Retinal pigment epithelial cell (primary cell): ENCODE measurements at regions not wholly inside any gene's neighbourhood (a gene's known extent, or its start where the extent isn't known, plus 50 kb on each side); places are given as distances from the start of the nearest gene placed in this dataset.

Source experiments
- DNase-seq: peaks from one replicate; pipeline ENCODE4 v3.0.0-alpha.2; 2010; ENCODE audit warnings: low read depth
- H3K4me3 ChIP-seq: 2 replicates; pipeline ENCODE4 v1.5.1; 2011; ENCODE audit warnings: mild to moderate bottlenecking, low read length, control low read depth, moderate library complexity
- TF ChIP-seq, protein P1 (sequence below): conservative IDR thresholded peaks from 2 replicates; pipeline ENCODE4 v1.5.1; 2011; ENCODE audit warnings: low read depth, low read length, control low read depth, inconsistent platforms

DNA sequence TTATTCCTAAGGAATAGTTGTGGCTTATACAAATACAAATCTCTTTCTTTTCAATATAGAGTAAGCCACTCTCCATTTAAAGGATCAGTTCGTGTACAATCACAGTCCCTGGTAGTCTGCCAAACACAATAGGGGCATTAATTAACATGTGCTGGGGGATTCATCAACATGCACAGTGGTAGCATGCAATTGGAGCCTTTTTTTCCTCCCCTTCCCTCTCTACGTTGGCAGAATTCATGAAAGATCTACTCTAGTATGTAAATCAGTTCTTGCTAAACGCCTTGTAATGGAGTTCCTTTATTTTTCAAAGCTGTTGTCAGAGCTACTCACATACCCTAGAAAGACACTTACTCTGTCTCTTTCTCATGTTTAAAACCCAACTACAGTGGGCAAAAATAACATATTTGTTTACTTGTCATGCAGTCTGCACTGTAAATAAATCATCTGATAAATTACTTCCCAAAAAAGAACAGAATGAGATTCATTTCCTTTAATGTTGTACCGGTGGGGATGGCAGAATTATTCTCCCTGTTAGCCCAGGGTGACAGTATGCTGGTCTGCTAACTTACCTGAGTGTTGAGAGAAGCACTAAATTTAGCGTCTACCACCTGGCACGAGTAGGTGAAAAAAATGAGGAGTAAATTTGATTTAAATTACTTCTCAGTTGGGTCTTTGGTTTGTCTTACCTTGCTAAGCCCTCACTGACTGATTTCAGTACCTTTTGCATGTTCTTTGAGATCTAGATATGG, 341.5 kb upstream of the CCNH start:
- TF ChIP-seq, protein P1, sequence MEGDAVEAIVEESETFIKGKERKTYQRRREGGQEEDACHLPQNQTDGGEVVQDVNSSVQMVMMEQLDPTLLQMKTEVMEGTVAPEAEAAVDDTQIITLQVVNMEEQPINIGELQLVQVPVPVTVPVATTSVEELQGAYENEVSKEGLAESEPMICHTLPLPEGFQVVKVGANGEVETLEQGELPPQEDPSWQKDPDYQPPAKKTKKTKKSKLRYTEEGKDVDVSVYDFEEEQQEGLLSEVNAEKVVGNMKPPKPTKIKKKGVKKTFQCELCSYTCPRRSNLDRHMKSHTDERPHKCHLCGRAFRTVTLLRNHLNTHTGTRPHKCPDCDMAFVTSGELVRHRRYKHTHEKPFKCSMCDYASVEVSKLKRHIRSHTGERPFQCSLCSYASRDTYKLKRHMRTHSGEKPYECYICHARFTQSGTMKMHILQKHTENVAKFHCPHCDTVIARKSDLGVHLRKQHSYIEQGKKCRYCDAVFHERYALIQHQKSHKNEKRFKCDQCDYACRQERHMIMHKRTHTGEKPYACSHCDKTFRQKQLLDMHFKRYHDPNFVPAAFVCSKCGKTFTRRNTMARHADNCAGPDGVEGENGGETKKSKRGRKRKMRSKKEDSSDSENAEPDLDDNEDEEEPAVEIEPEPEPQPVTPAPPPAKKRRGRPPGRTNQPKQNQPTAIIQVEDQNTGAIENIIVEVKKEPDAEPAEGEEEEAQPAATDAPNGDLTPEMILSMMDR: no peak
- no peak for DNase-seq
- H3K4me3 ChIP-seq: no peak overlapping the region

DNA sequence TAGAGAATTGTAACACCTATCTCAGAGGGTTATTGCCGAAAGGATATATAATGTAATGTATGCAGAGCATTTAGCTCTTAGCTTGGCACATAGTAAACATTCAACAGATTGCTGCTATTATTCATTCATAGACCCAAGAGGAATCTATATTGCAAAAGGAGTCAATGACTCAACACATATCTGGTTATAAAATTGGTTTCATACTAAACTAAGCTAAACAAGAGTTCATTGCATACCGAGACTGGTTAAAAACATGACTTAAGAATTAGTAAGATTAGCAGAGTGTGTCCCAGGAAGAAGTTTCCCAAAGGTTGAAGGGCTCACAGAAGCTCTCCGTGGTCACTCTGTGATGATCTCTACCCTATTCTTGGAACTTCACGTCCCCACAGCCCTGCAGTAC, 339.6 kb upstream of the CCNH start:
- no peak for DNase-seq
- TF ChIP-seq, protein P1: no peak
- H3K4me3 ChIP-seq: no peak overlapping the region

DNA sequence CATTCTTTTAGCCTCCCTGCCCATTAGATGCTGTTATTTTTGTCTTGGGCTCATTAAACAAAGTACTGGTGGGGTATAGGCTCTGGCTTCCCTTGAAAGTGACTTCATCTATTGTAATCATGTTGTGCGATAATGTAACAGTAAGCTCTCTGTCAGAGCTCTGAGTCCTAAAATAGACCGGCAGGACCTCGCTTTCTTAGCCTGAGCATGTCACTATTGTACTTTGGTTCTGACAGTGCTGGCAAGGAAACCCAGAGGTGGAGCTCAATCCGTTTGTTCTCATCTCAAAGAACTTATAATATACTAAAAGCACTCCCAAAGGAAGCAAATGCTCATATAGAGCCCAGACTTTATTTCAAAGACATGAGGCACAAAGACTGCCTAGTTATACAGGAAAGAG, 339.1 kb upstream of the CCNH start:
- no peak for DNase-seq
- TF ChIP-seq, protein P1: no peak
- no peak overlapping the region for H3K4me3 ChIP-seq

DNA sequence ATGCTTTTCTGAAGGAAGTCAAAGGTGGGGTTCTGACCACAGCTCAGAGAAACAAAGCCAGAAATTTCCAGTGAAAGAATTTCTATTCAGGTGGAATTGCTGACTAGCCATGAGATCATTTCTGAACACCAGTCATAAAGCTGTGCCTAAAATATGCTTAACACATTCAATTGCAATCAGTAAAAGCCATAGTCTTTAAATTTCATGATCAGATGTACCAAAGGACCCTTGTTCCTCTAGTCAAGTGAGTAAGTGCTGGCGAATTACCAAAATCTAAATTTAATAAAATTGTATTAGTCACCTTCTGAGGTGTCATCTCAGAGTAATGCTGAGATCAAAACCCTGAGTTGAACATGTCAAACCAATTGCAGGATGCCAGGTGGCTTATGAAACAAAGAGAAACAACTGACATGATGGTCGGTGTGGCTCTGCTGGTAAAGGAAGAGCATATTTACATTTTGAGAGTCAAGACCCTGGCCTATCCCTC, 334.2 kb upstream of the CCNH start:
- DNase-seq: no peak
- TF ChIP-seq, protein P1: no peak
- no peak overlapping the region for H3K4me3 ChIP-seq

DNA sequence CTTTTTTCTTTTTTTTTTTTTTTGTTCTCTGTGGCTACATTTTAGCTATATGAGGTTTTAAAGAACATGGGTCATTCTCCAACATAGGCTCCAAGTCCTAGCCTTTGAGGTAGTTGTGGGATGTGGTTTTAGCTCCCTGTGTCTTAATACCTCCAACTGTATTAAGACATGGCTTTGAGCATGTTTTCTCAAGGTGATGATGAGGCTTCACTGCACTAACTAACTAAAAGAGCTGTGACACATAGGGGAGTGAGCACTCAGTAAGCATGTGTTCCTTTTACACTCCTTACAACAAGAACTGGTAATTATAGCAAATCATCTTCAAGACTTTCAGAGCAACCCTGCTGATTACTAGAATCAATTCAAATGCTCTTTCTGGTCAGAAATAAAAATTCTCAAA, 333.6 kb upstream of the CCNH start:
- no peak for DNase-seq
- TF ChIP-seq, protein P1: no peak
- no peak overlapping the region for H3K4me3 ChIP-seq

DNA sequence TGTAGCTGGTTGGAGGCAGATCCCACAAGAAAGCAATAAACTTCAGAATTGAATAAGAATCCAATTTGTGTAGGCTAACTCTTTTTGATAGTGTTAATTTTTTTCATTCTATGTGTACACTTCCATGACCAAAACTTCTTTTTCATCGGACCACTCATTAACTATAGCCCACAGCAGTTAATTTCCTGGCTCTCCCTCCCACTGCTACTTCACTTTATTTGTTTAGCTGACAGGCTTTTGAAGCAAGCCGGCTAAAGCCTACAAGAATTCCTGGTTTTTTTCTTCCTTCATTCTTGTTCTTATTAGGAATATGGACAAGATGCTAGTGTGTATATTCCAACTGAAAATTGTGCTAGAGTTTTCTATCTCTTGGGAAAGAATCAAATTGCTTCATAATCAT, 329.2 kb upstream of the CCNH start:
- DNase-seq: no peak
- TF ChIP-seq, protein P1: no peak
- H3K4me3 ChIP-seq: no peak overlapping the region

DNA sequence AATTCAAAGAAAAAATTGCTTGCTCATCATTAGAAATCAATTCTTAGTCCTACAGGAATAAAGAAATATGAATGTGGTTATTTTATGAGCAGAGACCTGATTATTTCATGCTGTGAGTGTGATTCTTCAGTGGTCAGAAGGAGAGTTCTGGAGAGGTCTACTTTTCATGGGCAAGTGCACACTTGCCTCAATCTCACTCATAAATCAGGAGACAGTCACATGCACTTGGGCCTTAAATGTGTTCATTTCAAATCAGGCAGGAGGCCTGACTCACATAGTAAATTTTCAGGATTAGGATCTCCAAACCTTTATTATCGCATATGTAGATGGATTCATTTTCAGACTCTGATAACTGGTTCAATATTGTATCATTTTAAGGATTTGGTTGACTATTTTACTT, 323.2 kb upstream of the CCNH start:
- no peak for DNase-seq
- TF ChIP-seq, protein P1: no peak
- H3K4me3 ChIP-seq: no peak overlapping the region
